KG1 (cell line): ENCODE measurements at regions not wholly inside any gene's neighbourhood (a gene's known extent, or its start where the extent isn't known, plus 50 kb on each side); places are given as distances from the start of the nearest gene placed in this dataset.
"Not testable (repeated sequence)": the region's sequence is repeated elsewhere in the genome, so short reads cannot be mapped to it uniquely, and the experiment has no call there.

ENCODE experiments used
- DNase-seq: peaks from one replicate; lab custom pipeline; 2025; lab: John Stamatoyannopoulos, UW

GRCh38 chr9:81013191-81013590, 676.2 kb downstream of the TLE1 start:
- DNase-seq: not testable (repeated sequence)

DNA sequence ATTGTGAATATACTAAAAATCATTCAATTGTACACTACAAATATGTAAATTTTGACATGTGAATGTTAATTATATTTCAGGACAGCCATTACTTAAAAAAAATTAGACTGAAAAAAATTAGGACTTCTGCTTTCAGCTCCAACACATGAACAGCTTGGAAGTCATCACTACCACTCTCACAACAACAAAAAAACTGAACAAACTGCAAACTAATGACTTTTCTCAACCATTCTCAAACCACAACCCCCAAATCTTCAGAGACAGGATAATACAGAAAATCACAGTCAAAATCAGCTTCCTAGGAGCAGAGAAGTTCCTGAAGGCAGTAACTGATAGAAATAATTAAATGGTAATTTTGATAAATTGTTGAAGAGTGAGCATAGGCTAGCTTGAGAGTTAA, 686.4 kb downstream of the TLE1 start:
- DNase-seq: no peak

- DNase-seq: no peak
Measured at GRCh38 chr9:81002242-81002641, 687.1 kb downstream of the TLE1 start.

DNA sequence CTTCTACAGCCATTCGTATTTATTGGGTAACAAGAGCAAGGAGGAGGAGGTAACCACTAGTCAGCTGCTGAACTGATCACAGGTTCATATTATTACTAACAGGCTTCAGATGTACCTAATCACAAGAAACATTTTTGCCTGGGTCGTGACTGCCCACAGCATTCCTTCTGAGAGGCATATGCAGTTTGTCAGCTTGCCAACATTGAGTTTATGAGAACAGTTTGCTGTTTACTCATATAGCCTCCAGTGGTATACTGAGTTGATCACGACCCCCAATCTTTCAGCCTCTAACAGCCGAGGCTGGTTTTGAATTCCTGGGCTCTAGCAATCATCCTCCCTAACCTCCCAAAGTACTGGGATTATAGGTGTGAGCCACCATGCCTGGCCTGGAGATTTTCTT, 693.6 kb downstream of the TLE1 start:
- DNase-seq: no peak

GRCh38 chr9:80994892-80995291, 694.5 kb downstream of the TLE1 start:
- no peak for DNase-seq

DNA sequence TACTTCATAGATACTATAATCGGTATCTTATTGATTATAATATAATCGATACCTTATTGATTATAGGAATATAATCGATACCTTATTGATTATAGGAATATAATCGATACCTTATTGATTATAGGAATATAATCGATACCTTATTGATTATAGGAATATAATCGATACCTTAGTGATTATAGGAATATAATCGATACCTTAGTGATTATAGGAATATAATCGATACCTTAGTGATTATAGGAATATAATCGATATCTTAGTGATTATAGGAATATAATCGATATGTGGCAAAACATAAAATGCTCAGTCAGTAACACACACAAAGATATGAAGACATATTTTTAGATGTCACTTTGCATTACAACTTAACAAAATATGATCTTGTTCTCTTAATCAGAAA, 703.8 kb downstream of the TLE1 start:
- DNase-seq: not testable (repeated sequence)

- DNase-seq: no peak
Measured at GRCh38 chr9:80976403-80976802, 712.9 kb downstream of the TLE1 start.

- DNase-seq: not testable (repeated sequence)
Measured at GRCh38 chr9:80970377-80970776, 719.0 kb downstream of the TLE1 start.

DNA sequence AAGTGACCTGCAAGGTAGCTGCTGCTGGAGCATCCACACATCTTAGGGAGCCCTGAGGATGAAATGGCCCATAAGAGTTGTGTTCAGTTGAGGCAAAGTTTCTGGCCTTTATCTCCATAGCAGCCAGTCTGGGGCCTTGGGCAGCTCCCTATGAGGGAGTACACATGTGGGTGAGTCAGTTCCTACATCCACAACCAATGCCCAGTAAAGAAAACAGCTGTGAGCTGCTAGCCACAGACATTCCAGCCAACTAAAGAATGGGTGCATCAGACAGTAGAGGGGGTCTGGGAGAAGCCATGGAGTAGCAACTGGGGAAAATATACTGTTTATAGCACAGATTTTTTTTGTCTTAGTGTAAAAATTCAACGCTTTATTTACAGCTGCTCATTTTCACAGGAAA, 720.7 kb downstream of the TLE1 start:
- no peak for DNase-seq

DNA sequence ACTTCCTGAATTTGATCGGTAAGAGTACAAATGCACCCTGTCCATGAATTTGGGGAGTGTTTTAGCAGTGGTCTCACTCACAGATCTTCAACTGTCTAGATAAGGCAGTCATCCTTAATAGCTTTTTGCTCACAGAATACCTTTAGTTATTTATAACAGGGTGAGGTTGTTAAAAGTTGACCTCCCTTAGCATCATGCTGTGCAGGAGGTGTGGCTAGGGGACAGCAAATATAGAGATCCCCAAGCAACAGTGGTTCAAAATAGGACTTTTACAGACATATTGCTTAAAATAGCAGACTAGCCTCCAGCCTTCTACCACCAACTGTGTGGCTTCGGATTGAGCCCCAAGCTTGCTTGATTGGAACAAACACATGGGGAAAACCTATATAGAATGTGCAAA, 724.4 kb downstream of the TLE1 start:
- DNase-seq: no peak

DNA sequence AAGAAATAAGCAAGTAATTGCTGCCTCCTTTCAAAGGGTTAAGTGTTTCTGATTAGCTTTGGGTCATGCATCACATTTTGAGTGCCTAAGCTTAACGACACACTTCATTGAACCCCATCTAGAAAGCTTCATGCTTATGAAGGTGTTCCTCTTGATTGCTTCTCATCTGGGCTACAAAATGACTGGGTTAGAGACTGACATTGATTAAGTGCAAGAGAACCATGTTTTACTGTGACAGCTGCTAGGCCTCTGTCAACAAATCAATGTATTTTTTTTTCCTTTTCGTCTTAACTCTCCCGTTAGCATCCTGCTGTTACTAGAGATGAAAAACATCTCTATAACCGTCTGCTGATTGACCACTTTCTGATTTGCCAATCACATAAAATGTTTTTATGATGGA, 725.0 kb downstream of the TLE1 start:
- no peak for DNase-seq

GRCh38 chr9:80957801-80958200, 731.5 kb downstream of the TLE1 start:
- DNase-seq: no peak

- no peak for DNase-seq
Measured at GRCh38 chr9:80954521-80954920, 734.8 kb downstream of the TLE1 start.

- no peak for DNase-seq
Measured at GRCh38 chr9:80952363-80952922, 736.9 kb downstream of the TLE1 start.

GRCh38 chr9:80951675-80952074, 737.7 kb downstream of the TLE1 start:
- no peak for DNase-seq

- no peak for DNase-seq
Measured at GRCh38 chr9:80948876-80949275, 740.5 kb downstream of the TLE1 start.

DNA sequence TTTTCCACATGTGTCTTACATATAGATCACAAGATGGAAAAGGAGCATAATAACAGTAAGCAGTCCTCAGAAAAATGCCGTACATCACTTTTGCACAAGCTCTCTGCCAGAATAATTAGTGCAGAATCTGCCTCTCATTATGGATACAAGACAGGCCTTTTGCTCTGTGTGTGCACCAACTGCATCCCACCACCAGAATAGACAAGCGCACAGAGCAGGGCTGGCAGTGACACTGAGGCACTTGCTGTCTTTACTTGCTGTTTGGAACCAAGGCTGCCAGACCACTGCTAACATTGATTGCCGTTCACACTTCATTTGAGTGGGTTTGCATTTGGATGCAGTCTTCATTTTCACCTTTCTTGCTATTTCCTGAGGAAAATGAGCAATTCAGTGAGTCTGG, 741.3 kb downstream of the TLE1 start:
- no peak for DNase-seq

DNA sequence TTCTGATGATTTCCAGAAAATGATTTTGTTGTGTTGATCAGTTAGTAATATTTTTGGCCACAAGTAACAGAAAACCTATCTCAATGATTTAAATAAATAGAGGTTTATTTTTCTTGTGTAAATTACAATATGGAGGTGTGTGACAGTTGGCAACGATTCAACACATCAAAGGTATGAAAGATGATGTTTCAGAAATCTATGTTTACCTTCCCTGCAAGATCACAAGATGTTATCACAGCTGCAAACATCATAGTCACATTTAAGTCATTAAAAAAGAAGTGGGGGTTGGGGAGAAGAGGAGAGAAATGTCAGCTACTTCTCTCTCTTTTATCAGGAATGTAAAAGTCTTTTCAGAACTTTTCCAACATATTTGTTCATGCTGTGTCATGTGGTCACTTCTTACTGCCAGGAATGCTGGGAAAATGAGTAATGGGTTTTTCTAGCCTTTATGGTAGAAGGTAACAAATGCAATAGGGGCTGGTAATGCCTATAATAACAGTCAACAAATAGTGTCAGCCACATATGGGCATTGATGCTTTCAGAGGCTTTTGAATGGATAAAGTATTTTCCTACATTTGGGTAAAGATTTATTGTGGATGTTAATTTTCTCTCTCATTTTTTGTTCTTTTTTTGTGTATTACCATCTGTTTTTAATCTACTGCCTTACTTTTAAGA, 742.7 kb downstream of the TLE1 start:
- DNase-seq: no peak

DNA sequence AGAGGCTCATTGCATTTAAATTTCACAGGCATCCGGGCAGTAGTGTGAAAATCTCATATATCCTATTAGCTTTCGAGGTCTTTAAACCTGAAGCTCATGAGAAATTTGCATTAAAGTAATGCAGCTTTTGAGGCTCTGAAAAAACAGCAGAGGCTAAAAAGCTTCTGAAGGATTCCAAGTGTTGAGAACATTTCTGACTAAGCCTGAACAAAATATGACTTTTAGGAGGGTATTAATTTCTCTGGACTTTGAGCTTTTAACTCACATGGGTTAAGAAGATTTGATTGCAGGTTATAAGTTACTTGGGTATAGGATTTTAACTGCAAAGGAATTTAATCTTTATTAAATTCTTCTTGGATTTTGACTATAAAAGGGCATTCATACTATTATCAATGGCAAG, 743.9 kb downstream of the TLE1 start:
- DNase-seq: no peak

DNA sequence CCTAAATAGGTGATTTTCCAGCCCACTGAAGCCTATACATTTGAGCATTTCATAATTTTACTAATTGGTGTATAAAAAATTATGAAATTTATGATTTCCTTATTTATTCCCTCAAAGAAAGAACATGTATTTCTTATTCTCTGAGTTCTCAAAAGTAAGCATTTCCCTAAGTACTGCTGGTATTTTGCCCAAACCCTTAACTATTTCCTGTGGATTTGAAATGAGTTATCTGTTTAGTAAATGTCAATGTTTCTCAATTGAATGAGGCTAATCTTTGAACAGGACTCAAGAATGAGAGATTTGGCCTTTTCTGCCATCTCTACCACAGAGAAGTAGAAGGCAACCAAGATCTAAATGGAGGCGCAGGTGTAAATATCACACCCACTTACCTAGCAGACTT, 751.7 kb downstream of the TLE1 start:
- DNase-seq: no peak

DNA sequence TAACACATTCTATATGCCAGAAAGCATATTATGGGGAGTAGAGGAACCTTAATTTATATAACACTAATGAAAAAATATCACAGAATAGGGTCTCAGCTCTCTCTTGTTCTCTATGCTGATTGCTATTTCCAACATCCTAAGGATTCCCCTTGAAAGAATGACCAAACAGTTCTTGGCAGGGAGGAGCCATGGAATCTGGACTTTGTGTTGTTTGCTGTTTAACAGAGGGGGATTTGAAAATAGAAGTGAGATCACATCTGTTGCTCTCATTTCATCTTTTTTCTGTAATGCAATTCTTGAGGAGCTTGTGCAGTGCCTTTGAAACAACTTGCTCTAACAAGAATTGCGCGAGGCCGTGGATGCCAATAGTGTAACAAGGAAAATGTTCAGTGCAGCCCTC, 755.3 kb downstream of the TLE1 start:
- DNase-seq: no peak

DNA sequence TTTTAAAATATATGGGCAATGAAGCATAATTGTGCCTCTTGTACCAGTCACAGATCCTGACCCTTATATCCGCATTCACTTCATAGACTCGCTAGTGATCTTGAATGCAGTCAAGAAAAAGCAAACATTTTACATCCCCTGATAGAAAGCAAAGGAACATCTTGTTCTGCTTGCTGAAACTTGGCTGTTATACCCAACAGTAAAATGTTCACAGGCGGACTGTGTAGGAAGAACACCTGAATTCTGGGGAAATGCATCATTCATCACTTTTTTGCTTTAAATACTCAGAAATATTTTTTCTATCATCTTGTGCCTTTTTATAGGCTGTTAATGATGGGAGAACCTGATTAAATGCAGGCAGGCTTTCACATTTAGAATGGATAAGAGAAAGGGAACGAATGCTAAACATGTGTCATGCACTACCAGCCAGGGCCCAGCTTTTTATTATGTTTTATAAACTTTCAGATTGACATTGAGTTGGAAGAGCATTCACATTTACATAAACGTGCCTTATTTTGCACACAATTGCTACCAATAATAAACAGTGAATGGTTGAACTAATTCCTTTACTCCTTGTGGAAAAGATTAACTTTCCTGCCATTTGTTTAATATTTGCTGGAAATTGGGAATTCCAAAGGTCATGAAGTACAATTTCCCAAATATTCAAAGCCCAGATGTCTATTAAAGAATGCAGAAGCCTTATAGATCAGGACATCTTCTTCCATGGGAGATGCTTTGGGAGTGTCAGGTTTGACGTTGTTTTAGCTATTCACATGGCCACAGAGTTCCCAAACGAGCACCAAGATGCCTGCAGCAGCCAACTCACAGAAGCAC, 756.2 kb downstream of the TLE1 start:
- DNase-seq: no peak

- DNase-seq: no peak
Measured at GRCh38 chr9:80932181-80932580, 757.2 kb downstream of the TLE1 start.
